Parathyroid adenoma (tissue), 2 donors: ENCODE measurements at regions not wholly inside any gene's neighbourhood (a gene's known extent, or its start where the extent isn't known, plus 50 kb on each side); places are given as distances from the start of the nearest gene placed in this dataset.

ENCODE experiments used
- H2AFZ ChIP-seq: fragments of 300-600 bp; sonication (generic); one replicate; pipeline ENCODE4 v1.7.0; 2017; ENCODE audit warnings: antibody characterized with exemption, mild to moderate bottlenecking
- H3K27ac ChIP-seq: fragments of 300-600 bp; sonication (generic); one replicate; pipeline ENCODE4 v1.7.0; 2017
- H3K27me3 ChIP-seq: fragments of 300-600 bp; sonication (generic); one replicate; pipeline ENCODE4 v1.7.0; 2017; ENCODE audit warnings: low read length; ENCODE audit not compliant: control insufficient read depth, insufficient read depth
- H3K36me3 ChIP-seq: fragments of 300-600 bp; sonication (generic); one replicate; pipeline ENCODE4 v1.7.0; 2017; ENCODE audit warnings: low read length; ENCODE audit not compliant: control insufficient read depth, insufficient read depth
- H3K4me1 ChIP-seq: fragments of 300-600 bp; sonication (generic); one replicate; pipeline ENCODE4 v1.7.0; 2017; ENCODE audit warnings: control low read depth
- H3K4me2 ChIP-seq: fragments of 300-600 bp; sonication (generic); one replicate; pipeline ENCODE4 v1.7.0; 2017; ENCODE audit warnings: low read length
- H3K4me3 ChIP-seq: fragments of 300-600 bp; sonication (generic); one replicate; pipeline ENCODE4 v1.7.0; 2017; ENCODE audit warnings: low read depth, low read length
- H3K79me2 ChIP-seq: fragments of 300-600 bp; sonication (generic); one replicate; pipeline ENCODE4 v1.7.0; 2017; ENCODE audit warnings: control low read depth
- H3K9ac ChIP-seq: fragments of 300-600 bp; sonication (generic); one replicate; pipeline ENCODE4 v1.7.0; 2017; ENCODE audit warnings: mild to moderate bottlenecking
- H3K9me3 ChIP-seq: fragments of 300-600 bp; sonication (generic); one replicate; pipeline ENCODE4 v1.7.0; 2017; ENCODE audit warnings: low read length; ENCODE audit not compliant: control insufficient read depth
- CTCF ChIP-seq: fragments of 300-600 bp; sonication (generic); IDR thresholded peaks from one replicate; pipeline ENCODE4 v1.7.0; 2017; ENCODE audit warnings: antibody characterized with exemption, mild to moderate bottlenecking
- donor health status: primary hyperparathyroidism.

- no peaks in the 10 kb centered on the region for H3K4me1 ChIP-seq
- H3K4me3 ChIP-seq, result no peak overlapping the region
- no peaks in the 10 kb centered on the region for H3K36me3 ChIP-seq
- no peak overlapping the region for H3K9ac ChIP-seq
- no peak overlapping the region for H2AFZ ChIP-seq
- TF ChIP-seq CTCF, result no peak
- H3K27ac ChIP-seq, result no peak overlapping the region
- no peak overlapping the region for H3K4me2 ChIP-seq
- H3K79me2 ChIP-seq, result no peaks in the 10 kb centered on the region
- H3K9me3 ChIP-seq, result no peaks in the 10 kb centered on the region
- no peaks in the 10 kb centered on the region for H3K27me3 ChIP-seq
Observed at GRCh38 chr13:104764600-104764999, 1698.4 kb upstream of the SLC10A2 start.

GRCh38 chr13:104759069-104759468 lies 1692.9 kb upstream of the SLC10A2 start:
- Histone ChIP-seq H3K4me2 (no peak overlapping the region), H3K9ac (no peak overlapping the region), H3K4me3 (no peak overlapping the region), H3K9me3 (no peaks in the 10 kb centered on the region), H2AFZ (no peak overlapping the region), H3K4me1 (no peaks in the 10 kb centered on the region), H3K27me3 (no peaks in the 10 kb centered on the region), H3K27ac (no peak overlapping the region), H3K79me2 (no peaks in the 10 kb centered on the region), H3K36me3 (no peaks in the 10 kb centered on the region)
- TF ChIP-seq CTCF, result no peak

- no peak overlapping the region for H2AFZ ChIP-seq
- H3K27me3 ChIP-seq, result no peaks in the 10 kb centered on the region
- no peaks in the 10 kb centered on the region for H3K79me2 ChIP-seq
- no peak for TF ChIP-seq CTCF
- H3K9me3 ChIP-seq, result no peaks in the 10 kb centered on the region
- no peak overlapping the region for H3K9ac ChIP-seq
- no peak overlapping the region for H3K4me2 ChIP-seq
- H3K4me1 ChIP-seq, result no peaks in the 10 kb centered on the region
- H3K27ac ChIP-seq, result no peak overlapping the region
- H3K36me3 ChIP-seq, result no peaks in the 10 kb centered on the region
- H3K4me3 ChIP-seq, result no peak overlapping the region
Observed at GRCh38 chr13:104757712-104758111, 1691.5 kb upstream of the SLC10A2 start.

GRCh38 chr13:104750377-104750776 lies 1684.2 kb upstream of the SLC10A2 start:
- Histone ChIP-seq H2AFZ (no peak overlapping the region), H3K27ac (no peak overlapping the region), H3K79me2 (no peaks in the 10 kb centered on the region), H3K9me3 (no peaks in the 10 kb centered on the region), H3K4me2 (no peak overlapping the region), H3K36me3 (no peaks in the 10 kb centered on the region), H3K9ac (no peak overlapping the region), H3K4me1 (no peaks in the 10 kb centered on the region), H3K4me3 (no peak overlapping the region), H3K27me3 (no peaks in the 10 kb centered on the region)
- TF ChIP-seq CTCF, result no peak

- Histone ChIP-seq H3K27me3 (no peaks in the 10 kb centered on the region), H2AFZ (no peak overlapping the region), H3K79me2 (no peaks in the 10 kb centered on the region), H3K9me3 (no peaks in the 10 kb centered on the region), H3K4me1 (no peaks in the 10 kb centered on the region), H3K4me2 (no peak overlapping the region), H3K4me3 (no peak overlapping the region), H3K27ac (no peak overlapping the region), H3K9ac (no peak overlapping the region), H3K36me3 (no peaks in the 10 kb centered on the region)
- TF ChIP-seq CTCF, result no peak
Observed at GRCh38 chr13:104740641-104741222, 1674.5 kb upstream of the SLC10A2 start.
